HG03521 (cell line): ENCODE measurements at regions not wholly inside any gene's neighbourhood (a gene's known extent, or its start where the extent isn't known, plus 50 kb on each side); places are given as distances from the start of the nearest gene placed in this dataset.

ENCODE experiments used
- ATAC-seq: cut with Tn5 transposase; IDR thresholded peaks from one replicate; pipeline ENCODE4 v1.9.1; 2021; ENCODE audit warnings: mild to moderate bottlenecking, moderate library complexity; ENCODE audit not compliant: unreplicated experiment

GRCh38 chr10:29395409-29395808, 106.5 kb downstream of the LYZL1 start:
- no peak for ATAC-seq

- ATAC-seq = no peak
Measured at GRCh38 chr10:29397221-29397620, 108.4 kb downstream of the LYZL1 start.

GRCh38 chr10:29403208-29403607, 114.3 kb downstream of the LYZL1 start:
- ATAC-seq = no peak

DNA sequence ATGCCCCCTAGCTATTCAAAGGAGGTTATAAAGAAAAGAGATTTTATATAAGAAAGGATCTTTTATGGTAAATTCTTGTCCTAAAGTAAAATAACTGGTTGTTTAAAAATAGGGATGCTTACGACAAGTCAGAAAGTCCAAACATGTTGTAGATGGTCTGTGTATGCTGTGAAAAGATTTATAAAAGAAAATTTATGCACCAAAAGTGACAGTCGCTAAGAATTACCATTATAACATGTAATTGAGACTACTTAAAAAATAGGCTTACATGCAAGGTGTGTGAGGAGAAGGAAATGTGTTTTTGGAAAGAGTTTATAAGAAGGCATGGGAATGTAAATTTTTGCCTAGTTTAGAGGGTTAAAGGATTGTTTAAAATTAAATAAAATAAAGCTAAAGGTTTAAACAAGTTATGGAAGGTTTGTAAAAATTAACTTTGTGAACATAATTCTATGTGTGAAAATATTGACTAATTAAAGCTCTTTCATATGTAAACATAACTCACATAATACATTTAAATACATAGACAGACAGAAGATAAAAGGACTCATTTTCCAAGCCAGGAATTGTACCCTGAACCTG, 118.5 kb downstream of the LYZL1 start:
- ATAC-seq = no peak
